A673 (cell line): ENCODE measurements at regions not wholly inside any gene's neighbourhood (a gene's known extent, or its start where the extent isn't known, plus 50 kb on each side); places are given as distances from the start of the nearest gene placed in this dataset.

Source experiments
- BruUV-seq: library from RNA; stranded (reverse); fragments of 400-500 nt; replicated peaks from 2 replicates; lab custom pipeline; 2021; lab: Mats Ljungman, UMichigan
- CTCF ChIA-PET: fragments of 300-600 bp; sonication (Branson Sonifier 250); formaldehyde crosslinking; loops from one replicate; lab custom pipeline; 2022; ENCODE audit warnings: antibody characterized with exemption; lab: Charles Lee
- POLR2A ChIA-PET: fragments of 300-600 bp; sonication (Branson Sonifier 250); formaldehyde crosslinking; loops from one replicate; lab custom pipeline; 2022; ENCODE audit warnings: antibody characterized with exemption; ENCODE audit not compliant: low non-redundant PET; lab: Charles Lee
- DNase-seq: peaks from one replicate; pipeline ENCODE4 v3.0.0-alpha.2; 2015; ENCODE audit warnings: low spot score
- H3K27ac ChIP-seq: fragments of 200-600 bp; sonication (generic); 2 replicates; pipeline ENCODE4 v1.5.1; 2016; ENCODE audit warnings: mixed run types, low read depth, mild to moderate bottlenecking, mixed read lengths, antibody characterized with exemption, low read length; ENCODE audit not compliant: poor library complexity, severe bottlenecking
- H3K27me3 ChIP-seq: fragments of 200-600 bp; sonication (generic); replicated peaks from 2 replicates; pipeline ENCODE4 v1.6.1; 2017; ENCODE audit warnings: mixed run types, low read depth, mild to moderate bottlenecking, mixed read lengths, antibody characterized with exemption, low read length; ENCODE audit not compliant: insufficient read depth, poor library complexity
- H3K36me3 ChIP-seq: fragments of 200-600 bp; sonication (generic); 2 replicates; pipeline ENCODE4 v1.6.1; 2016; ENCODE audit warnings: mixed run types, mild to moderate bottlenecking, mixed read lengths, antibody characterized with exemption, low read length; ENCODE audit not compliant: insufficient read depth, poor library complexity, severe bottlenecking
- H3K4me1 ChIP-seq: fragments of 200-600 bp; sonication (generic); 2 replicates; pipeline ENCODE4 v1.6.1; 2017; ENCODE audit warnings: mixed run types, mild to moderate bottlenecking, mixed read lengths, antibody characterized with exemption, low read length; ENCODE audit not compliant: insufficient read depth, poor library complexity, severe bottlenecking
- H3K4me3 ChIP-seq: fragments of 200-600 bp; sonication (generic); 2 replicates; pipeline ENCODE4 v1.5.1; 2016; ENCODE audit warnings: low read depth, mixed run types, mild to moderate bottlenecking, mixed read lengths, low read length; ENCODE audit not compliant: poor library complexity, severe bottlenecking
- H3K9me3 ChIP-seq: fragments of 200-600 bp; sonication (generic); 2 replicates; pipeline ENCODE4 v1.6.1; 2016; ENCODE audit warnings: mixed run types, low read depth, mild to moderate bottlenecking, mixed read lengths, antibody characterized with exemption, low read length; ENCODE audit not compliant: poor library complexity, severe bottlenecking
- EZH2 ChIP-seq: fragments of 200-600 bp; sonication (generic); IDR thresholded peaks from 2 replicates; pipeline ENCODE4 v1.6.1; 2017; ENCODE audit warnings: borderline replicate concordance, low read depth, mild to moderate bottlenecking, mixed read lengths, antibody characterized with exemption, low read length; ENCODE audit not compliant: poor library complexity, severe bottlenecking
- intact Hi-C: fragments of 100-400 bp; cut with micrococcal nuclease; formaldehyde crosslinking; loops from one replicate; pipeline ENCODE4 v1.10.0; 2022; ENCODE audit not compliant: unreplicated experiment
- TF ChIP-seq, protein P1 (sequence below): fragments of 300-800, 200-600 bp; sonication (generic); conservative IDR thresholded peaks from 2 replicates; pipeline ENCODE4 v1.5.1; 2017; ENCODE audit warnings: low read depth, mild to moderate bottlenecking, antibody characterized with exemption, low read length, moderate library complexity, mixed read lengths

DNA sequence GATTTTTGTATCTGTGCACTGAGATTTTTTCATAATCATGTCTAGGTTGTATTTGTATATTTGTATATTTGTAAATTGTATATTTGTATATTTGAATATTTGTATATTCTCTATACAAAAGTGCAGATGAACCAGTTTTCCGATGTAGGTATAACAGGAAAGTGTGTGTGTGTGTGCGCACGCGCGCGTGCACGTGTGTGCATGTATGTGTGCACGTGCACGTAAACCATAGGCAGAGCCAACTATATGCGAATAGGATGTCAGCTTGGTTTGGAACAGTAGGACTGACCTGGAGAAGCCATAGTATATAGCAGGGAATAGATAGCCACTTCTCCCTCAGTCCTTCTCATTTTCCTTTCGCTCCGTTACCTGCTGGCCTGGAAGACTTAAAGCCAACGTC lies 565.8 kb downstream of the XIRP2 start:
- ChIA-PET POLR2A (no interaction called here), CTCF (no interaction called here)
- Histone ChIP-seq H3K27ac (no peak overlapping the region), H3K36me3 (no peaks in the 10 kb centered on the region), H3K27me3 (no peaks in the 10 kb centered on the region), H3K4me3 (no peak overlapping the region), H3K9me3 (peaks cover 9% of the 10 kb centered on the region), H3K4me1 (no peaks in the 10 kb centered on the region)
- intact Hi-C loops, result no loop called here
- BruUV-seq, result no TSS peak
- DNase-seq, result no peak
- TF ChIP-seq EZH2, result no peak
- TF ChIP-seq, protein P1, sequence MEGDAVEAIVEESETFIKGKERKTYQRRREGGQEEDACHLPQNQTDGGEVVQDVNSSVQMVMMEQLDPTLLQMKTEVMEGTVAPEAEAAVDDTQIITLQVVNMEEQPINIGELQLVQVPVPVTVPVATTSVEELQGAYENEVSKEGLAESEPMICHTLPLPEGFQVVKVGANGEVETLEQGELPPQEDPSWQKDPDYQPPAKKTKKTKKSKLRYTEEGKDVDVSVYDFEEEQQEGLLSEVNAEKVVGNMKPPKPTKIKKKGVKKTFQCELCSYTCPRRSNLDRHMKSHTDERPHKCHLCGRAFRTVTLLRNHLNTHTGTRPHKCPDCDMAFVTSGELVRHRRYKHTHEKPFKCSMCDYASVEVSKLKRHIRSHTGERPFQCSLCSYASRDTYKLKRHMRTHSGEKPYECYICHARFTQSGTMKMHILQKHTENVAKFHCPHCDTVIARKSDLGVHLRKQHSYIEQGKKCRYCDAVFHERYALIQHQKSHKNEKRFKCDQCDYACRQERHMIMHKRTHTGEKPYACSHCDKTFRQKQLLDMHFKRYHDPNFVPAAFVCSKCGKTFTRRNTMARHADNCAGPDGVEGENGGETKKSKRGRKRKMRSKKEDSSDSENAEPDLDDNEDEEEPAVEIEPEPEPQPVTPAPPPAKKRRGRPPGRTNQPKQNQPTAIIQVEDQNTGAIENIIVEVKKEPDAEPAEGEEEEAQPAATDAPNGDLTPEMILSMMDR, result no peak

- Histone ChIP-seq H3K4me1 (no peaks in the 10 kb centered on the region), H3K27ac (no peak overlapping the region), H3K9me3 (peaks cover 9% of the 10 kb centered on the region), H3K36me3 (no peaks in the 10 kb centered on the region), H3K27me3 (no peaks in the 10 kb centered on the region), H3K4me3 (no peak overlapping the region)
- CTCF ChIA-PET, result no interaction called here
- no TSS peak for BruUV-seq
- no peak for DNase-seq
- POLR2A ChIA-PET, result no interaction called here
- intact Hi-C loops, result no loop called here
- no peak for TF ChIP-seq EZH2
- TF ChIP-seq, protein P1, result no peak
Observed at GRCh38 chr2:167451496-167452289, 563.4 kb downstream of the XIRP2 start.

GRCh38 chr2:167450364-167450763 lies 562.1 kb downstream of the XIRP2 start:
- H3K4me3 ChIP-seq, result no peak overlapping the region
- H3K4me1 ChIP-seq, result no peaks in the 10 kb centered on the region
- H3K27me3 ChIP-seq, result no peaks in the 10 kb centered on the region
- H3K36me3 ChIP-seq, result no peaks in the 10 kb centered on the region
- ChIA-PET CTCF (no interaction called here), POLR2A (no interaction called here)
- intact Hi-C loops, result no loop called here
- H3K9me3 ChIP-seq, result peaks cover 9% of the 10 kb centered on the region
- H3K27ac ChIP-seq, result no peak overlapping the region
- no peak for DNase-seq
- no TSS peak for BruUV-seq
- TF ChIP-seq, protein P1, result no peak
- no peak for TF ChIP-seq EZH2
